LNCaP clone FGC (cell line): ENCODE measurements at regions not wholly inside any gene's neighbourhood (a gene's known extent, or its start where the extent isn't known, plus 50 kb on each side); places are given as distances from the start of the nearest gene placed in this dataset.

ENCODE experiments used
- DNase-seq: peaks from one replicate; pipeline ENCODE4 v3.0.0-alpha.2; 2011; ENCODE audit warnings: low read depth
- H3K4me3 ChIP-seq: 2 replicates; pipeline ENCODE4 v1.5.1; 2011; ENCODE audit warnings: mild to moderate bottlenecking, low read depth, low read length, control low read depth
- TF ChIP-seq, protein P1 (sequence below): IDR thresholded peaks from 2 replicates; pipeline ENCODE4 v1.5.1; 2012; ENCODE audit warnings: mild to moderate bottlenecking; ENCODE audit not compliant: control insufficient read depth, insufficient read depth; ENCODE audit errors: extremely low read depth

DNA sequence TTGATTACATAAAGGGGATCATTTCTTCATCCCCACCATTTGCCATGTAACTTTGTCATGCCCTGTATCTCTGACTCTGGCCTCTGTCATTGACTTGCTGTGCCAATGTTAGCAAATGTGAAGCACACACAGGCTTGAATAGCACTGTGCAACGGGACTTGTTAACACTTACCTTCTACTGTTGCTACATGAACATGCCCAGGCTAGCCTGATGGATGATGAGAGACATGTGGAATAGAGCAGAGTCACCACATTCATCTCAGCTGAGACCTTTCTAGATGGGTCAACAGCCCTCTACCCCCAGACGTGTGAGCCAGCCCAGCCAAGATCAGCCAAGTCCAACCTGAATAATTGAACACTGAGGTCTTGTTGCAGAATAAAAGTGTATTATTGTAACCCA lies 162.1 kb upstream of the SALL1 start:
- no peak overlapping the region for H3K4me3 ChIP-seq
- no peak for DNase-seq
- TF ChIP-seq, protein P1, sequence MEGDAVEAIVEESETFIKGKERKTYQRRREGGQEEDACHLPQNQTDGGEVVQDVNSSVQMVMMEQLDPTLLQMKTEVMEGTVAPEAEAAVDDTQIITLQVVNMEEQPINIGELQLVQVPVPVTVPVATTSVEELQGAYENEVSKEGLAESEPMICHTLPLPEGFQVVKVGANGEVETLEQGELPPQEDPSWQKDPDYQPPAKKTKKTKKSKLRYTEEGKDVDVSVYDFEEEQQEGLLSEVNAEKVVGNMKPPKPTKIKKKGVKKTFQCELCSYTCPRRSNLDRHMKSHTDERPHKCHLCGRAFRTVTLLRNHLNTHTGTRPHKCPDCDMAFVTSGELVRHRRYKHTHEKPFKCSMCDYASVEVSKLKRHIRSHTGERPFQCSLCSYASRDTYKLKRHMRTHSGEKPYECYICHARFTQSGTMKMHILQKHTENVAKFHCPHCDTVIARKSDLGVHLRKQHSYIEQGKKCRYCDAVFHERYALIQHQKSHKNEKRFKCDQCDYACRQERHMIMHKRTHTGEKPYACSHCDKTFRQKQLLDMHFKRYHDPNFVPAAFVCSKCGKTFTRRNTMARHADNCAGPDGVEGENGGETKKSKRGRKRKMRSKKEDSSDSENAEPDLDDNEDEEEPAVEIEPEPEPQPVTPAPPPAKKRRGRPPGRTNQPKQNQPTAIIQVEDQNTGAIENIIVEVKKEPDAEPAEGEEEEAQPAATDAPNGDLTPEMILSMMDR: no peak

DNA sequence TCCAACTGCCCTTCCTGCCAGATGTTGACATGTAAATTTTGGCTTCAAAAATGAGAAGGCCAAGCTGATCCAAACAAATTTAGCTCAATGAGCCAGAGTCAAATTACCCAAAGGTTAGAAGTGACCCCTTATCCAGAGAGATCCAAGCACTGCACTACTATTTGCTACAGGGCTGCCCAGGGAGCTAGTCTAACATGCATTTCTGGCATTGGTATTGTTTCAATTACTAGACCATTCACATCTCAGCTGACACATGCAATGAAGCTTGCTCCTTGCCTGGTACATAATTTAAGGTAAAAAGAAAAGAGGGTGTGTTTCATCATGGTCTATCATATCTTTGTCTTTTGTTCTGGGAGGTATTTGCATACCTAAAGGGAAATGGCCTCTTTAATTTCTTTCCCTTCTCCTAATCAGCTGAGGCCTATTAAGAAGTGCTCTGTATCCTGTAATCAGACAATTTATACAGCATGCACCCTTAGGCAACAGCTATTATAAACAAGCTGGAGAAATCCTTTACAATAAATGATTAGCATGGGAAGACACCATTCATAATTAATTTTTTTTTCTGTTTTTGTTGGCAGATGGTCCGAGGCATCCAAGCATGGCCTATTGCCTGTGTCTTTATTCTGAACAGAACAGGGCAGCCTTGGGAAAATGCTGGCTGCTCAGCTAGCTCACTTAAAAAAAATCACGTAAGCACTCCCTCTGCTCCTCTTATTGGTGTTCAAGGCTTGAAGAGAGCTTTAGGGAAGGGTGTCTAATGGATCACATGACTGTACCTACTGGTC lies 161.5 kb upstream of the SALL1 start:
- no peak for DNase-seq
- no peak overlapping the region for H3K4me3 ChIP-seq
- TF ChIP-seq, protein P1: no peak

DNA sequence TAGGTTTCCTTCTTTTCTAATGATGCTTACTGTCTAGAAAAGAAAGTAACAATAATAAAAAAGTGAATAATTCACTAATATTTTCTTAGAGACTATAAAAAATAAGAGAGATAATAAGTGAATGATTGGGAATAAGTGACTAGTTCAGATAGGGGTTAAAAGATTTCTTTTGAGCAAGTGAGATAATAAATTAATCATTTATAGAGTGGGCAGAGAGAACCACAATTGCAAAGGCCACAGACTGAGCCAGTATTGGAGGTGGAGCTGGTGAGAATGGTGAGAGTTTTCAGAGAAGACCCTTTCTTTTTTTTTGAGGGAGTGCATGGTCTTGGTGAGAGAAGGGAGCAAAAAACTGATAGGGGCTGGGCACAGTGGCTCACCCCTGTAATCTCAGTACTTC lies 159.1 kb upstream of the SALL1 start:
- H3K4me3 ChIP-seq: no peak overlapping the region
- DNase-seq: no peak
- TF ChIP-seq, protein P1: no peak

DNA sequence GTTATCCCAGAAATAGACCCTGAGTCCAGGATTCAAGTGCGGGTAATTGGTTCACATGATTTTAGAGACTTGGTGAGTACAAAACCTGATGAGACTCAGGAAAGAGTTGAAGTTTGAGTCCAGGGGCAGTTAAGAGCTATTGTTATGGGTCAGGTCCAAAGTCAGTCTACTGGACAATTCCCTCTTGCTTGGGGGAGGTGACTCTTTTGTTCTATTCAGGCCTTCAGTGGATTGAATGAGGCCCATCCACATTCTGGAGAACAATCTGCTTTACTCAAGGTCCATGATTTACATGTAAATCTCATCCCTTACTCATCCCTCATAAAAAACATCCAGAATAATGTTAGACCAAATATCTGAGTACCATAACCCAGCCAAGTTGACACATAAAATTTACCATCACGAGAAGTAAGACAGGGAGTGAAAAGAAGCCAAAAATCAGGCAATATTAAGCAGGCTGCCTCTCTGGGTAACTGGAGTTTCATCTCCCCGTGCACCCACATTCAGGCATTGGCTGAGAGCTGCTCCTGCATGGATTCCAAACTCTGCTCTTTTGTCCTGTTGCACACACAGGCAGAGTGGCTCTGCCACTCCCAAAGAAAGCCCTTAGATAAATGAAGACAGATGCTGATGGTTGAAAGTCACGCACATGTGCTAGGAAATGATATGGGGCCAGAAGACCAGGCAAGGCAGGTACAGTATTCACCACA lies 156.0 kb upstream of the SALL1 start:
- no peak for DNase-seq
- TF ChIP-seq, protein P1: no peak
- H3K4me3 ChIP-seq: no peak overlapping the region

DNA sequence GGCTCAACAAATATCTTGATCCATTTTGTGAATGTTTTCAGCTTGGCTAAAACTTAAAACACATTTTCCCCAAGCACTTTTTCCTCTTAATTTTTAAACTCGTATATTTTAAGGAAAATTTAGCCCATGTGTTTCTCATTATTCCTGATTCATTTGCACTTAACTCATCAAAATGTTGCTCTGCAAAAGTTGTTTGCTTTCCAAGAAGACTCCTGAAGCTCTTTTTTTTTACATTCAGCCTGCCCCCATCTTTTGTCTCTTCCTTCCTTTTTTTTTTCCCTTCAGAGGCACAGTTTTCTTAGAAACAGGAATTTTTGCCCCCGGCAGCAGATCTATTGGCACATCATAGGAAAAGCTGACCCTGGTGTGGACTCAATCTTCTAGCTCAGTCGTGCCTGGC lies 155.0 kb upstream of the SALL1 start:
- H3K4me3 ChIP-seq: no peak overlapping the region
- TF ChIP-seq, protein P1: no peak
- no peak for DNase-seq

DNA sequence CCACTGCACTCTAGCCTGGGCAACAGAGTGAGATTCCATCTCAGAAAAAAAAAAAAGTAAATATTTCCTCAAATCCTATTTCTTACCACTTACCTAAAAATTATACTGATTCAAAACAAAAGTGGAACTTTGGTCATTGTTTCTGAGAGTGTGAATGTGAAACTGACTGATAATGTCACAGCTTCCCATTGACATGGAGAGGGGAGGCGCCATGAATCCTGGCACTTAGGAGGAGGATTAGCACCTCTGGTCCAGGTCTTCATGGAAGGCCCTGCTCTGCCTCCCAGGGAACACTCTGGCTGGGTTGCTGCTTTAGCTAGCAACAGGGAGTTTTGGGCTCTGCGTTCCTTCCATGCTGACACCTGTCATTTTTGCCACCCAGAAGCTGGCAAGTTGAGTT lies 154.3 kb upstream of the SALL1 start:
- TF ChIP-seq, protein P1: no peak
- no peak for DNase-seq
- no peak overlapping the region for H3K4me3 ChIP-seq
